Posterior vena cava (tissue), 2 donors: ENCODE measurements at regions not wholly inside any gene's neighbourhood (a gene's known extent, or its start where the extent isn't known, plus 50 kb on each side); places are given as distances from the start of the nearest gene placed in this dataset.
"Not testable (repeated sequence)": the region's sequence is repeated elsewhere in the genome, so short reads cannot be mapped to it uniquely, and the experiment has no call there.

Experiments
- DNase-seq: peaks from one replicate; pipeline ENCODE4 v3.0.0-alpha.2; 2020; ENCODE audit warnings: low spot score
- intact Hi-C, 2 donors: fragments of 100-400 bp; cut with DNase I; formaldehyde crosslinking; loops; one replicate each; pipeline versions ENCODE4 v1.14.1 to v1.14.2; 2022 to 2023
- donor health status: DM: yes; HTN: yes; CAD: no.
- donor health status: DM: yes; HTN: yes; CAD: no.

DNA sequence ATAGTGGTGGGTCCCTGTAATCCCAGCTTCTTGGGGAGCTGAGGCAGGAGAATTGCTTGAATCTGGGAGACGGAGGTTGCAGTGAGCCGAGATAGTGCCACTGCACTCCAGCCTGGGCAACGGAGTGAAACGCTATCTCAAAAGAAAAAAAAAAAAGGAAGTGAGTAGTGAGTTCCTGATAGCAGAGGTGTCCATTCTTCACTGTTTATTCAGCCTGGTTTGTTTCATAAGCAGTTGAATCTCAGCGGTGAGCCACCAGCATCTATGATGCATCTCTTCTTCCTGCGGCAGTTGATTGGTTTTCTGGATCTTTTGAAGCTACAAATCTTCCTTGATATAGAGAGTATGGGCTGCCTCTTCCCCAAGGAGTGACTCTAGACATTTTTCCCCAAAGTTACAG lies 316.1 kb upstream of the MTPN start:
- DNase-seq, result no peak
- intact Hi-C loops, result no loop called here

DNA sequence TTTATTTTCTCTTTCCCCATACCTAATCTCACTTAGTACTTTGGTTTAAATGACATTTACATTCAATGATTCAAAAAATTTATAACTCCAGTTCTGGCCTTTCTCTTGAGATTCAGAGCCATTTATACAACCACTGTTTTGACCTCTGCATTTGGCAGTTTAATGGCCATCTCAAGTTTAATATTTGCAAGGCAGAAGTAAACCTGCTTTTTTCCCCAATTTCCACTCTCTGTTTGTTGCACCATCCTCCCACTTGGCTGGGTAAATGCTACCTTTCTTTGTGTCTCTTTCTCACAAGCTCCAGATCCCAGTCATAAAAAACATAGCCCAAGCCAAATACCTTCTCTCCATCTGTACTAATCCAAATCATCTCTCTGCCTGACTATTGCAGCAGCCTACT lies 315.2 kb upstream of the MTPN start:
- DNase-seq, result no peak
- intact Hi-C loops, result no loop called here

DNA sequence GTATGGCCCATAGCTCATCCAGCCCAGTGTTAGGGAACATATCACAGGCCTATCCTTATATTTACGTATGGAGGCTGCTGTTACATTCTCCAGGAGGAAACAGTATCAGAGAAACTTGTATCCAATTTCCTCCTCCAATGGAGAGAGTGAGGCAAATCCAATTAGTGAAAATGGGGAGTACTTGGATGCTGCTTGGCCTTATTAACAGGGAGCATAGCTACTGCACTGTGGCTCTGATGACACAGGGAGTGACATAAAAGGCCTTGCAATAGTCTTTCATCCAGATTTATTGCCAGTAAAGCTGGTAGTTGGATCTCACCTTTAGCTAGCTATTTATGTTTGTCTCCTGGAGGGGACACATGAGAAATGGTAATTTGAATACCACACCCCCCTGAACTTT lies 313.2 kb upstream of the MTPN start:
- intact Hi-C loops, result no loop called here
- no peak for DNase-seq

DNA sequence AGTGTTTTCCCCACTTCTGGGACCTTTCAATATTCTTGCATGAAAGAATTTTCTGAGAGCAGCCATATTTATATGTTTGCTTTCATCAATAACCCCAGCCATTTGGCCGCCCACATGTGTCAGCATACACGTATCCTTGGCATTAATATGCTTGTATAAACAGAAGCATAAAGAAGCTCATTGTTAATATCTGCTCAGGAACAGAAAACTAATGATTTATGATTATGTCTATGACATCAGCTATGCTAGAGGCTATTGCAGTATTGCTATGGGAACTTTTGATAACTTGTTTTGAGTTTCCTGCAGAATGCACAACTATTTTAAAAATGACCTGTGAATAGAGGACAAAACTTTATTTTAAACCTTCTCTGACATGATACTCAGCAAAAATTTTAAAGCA lies 300.9 kb upstream of the MTPN start:
- no peak for DNase-seq
- intact Hi-C loops, result no loop called here

DNA sequence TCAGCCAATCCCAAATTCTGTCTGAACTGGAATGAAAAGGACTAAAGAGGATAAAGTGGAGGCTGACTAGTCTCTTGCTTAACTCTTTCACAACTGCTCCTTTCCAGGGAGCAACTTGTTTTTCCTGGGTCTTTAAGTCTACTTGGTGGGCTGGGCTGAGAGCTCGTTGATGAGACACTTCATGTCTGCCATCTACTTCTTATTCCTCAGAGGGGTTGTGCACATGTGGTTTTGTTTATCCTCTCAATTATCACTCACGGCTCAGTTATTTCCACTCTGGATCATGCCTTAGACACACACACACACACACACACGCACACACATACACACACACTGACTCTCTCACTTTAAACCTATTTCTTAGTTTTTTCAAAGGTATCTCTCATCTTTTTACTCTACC lies 298.6 kb upstream of the MTPN start:
- DNase-seq, result no peak
- intact Hi-C loops, result no loop called here

DNA sequence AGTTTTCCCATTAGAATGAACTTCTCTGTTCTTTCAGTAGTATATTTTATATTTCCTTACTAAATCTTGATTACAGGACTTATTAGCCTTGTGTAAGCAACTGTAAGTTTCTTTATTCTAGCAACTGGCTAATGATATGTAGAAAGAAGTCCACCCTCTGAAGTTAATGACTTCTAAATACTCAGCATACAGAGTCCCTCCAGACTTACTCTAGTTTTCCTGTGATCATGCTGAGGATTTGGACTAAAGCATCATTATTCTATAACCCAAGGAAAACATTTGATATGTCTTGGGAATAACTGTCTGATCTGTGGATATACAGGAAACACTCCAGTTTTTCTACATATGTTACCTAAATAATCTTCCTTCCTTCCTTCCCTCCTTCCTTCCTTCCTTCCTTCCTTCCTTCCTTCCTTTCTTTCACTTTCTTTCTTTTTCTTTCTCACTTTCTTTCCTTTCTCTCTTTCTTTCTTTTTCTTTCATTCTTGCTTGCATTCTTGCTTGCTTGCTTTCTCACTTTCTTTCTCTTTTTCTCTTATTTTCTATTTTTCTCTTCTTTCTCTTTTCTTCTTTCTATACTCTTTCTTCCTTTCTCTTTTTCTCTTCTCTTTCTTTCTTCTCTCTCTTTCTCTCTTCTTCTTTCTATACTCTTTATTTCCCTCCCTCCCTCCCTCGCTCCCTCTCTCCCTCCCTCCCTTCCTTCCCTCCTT lies 297.6 kb upstream of the MTPN start:
- intact Hi-C loops, result no loop called here
- no peak for DNase-seq

DNA sequence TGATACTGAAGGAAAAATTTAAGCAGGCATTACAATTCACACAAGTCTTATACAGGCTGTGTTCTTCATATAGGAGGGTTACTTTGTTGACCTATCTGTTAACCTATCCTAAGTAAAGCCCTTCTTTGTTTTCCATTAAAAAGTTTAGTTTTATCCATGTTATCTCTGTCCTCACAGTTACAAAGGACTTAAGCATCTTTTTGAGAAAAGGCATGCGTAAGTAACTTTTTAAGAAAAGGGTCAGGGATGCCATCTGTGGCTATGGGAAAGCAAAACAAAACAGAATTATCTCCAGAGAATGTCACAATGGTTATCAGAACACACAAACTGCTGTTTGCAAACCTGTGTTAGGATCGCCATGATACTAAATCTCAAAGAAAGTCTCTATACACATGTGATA lies 295.8 kb upstream of the MTPN start:
- DNase-seq, result no peak
- intact Hi-C loops, result no loop called here

DNA sequence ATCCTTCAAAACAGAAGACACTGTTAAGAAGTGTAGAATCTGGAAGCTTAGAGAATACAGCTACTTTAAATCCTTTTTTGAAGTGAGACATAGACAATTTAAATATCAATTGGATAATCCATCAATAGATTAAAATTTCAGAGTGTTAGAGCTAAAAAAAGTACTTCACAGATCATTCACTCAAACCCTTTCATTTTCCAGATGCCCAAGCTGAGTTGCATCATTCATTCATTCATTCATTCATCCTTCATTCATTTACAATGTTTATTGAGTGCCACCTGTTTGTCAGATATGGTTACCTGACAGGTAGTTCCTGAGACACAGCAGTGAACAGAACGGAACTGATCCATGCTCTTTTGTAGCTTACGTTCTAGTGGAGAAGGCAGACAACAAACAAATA lies 290.7 kb upstream of the MTPN start:
- DNase-seq, result no peak
- intact Hi-C loops, result no loop called here

DNA sequence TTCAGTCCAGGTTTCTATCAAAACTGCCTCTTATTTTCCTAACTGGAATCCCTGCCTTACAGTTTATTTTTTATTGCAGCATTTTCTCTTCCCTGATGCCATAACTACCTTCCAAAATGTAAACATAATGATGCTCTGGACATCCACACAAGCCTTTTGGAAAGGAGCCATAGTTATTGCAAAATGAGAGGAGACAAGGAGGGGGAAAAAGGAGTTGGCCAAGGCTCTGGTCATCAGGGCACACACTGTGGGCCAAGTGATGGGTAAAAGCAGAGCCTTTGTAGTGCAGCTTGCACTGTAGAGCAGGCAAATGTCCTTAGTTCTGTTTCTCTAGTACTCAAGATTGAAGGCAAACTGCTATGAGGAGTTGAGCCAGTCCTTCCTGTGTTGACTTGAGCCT lies 289.3 kb upstream of the MTPN start:
- DNase-seq, result no peak
- intact Hi-C loops, result no loop called here

DNA sequence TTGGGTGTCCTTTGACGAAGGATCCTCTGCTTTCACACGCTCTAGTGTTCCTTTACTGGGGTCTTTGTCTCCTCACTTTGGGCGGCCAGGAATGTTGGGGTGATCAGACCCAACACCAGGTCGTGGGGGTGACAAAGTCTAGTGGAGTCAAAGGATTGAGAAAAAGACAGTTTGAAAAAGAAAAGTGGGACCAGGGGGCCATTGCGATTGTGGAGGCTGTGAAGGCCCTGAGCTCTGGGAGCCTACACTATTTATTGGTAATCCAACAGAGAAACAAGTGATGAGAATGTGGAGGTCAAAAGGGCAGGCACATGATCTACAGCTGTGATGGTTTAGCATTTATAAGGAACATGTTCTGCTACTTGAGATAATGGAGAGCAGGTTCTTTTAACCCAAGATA lies 287.1 kb upstream of the MTPN start:
- not testable (repeated sequence) for DNase-seq

DNA sequence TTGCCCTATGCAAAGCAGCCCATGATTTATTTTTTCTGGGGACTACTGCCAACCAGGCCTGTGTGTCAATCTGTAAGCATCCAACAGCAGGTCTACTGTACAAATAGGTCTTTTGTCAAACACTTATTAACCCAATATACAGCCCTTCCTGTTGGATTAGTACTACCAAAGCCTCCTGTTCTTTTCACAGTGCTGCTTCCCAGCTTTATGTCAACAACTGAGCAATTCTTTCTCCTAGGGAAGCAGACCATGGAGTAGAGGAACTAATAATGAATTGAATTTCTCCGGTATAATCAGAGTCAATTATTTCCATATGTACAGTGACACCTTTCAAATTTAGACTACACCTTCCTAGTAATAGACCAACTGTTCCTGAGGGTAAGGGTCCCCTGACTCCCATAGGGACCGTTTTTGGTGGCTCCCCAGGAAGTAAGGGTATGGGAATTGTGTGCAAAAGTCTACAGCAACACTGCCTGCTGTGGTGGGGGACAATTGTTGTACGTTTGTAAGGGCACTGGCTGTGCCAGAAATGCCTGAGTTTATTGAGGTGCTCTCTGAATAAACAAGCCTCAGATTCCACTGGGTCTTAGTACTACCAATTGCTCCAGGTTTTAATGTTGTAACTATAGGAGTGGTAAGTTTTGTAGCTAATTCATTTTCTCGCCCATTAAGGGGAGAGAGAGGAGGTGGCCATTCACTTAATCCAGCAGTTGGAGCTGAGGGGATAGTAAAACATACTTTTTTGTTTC lies 286.1 kb upstream of the MTPN start:
- intact Hi-C loops, DNase-seq: not testable (repeated sequence)

More for the DNA sequence above, 287.1 kb upstream of the MTPN start:
- intact Hi-C loops, result not testable (repeated sequence)

DNA sequence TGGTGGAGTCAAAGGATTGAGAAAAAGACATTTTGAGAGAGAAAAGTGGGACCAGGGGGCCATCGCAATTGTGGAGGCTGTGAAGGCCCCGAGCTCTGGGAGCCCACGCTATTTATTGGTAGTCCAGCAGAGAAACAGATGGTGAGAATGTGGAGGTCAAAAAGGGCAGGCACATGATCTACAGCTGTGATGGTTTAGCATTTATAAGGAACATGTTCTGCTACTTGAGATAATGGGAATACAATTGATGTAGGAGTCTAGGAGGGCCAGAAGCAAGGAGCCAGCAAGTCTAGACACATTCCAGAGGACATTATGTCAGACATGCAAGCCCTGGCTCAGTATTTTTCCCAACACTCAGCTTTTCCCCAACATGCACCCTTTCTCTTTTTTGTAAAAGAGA lies 283.4 kb upstream of the MTPN start:
- DNase-seq, intact Hi-C loops: not testable (repeated sequence)

DNA sequence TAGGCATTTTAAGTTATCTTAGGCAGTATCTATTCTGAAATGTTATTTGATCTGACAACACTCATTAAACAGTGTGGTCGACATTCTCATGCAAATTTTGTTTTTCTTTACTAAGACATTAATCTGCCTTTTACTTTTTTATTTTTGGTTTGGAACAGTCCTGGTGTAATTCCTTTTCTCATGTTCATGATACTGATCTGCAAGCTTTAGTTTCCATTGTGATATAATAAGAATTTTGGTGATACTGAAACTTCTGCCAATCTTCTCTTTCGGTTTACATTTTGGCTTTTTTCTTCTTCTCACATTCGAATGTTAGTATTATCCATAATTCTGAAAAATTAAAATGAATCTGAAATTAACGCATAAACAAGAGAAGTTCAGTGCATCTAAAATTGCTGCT lies 281.9 kb upstream of the MTPN start:
- intact Hi-C loops, result no loop called here
- DNase-seq, result no peak

DNA sequence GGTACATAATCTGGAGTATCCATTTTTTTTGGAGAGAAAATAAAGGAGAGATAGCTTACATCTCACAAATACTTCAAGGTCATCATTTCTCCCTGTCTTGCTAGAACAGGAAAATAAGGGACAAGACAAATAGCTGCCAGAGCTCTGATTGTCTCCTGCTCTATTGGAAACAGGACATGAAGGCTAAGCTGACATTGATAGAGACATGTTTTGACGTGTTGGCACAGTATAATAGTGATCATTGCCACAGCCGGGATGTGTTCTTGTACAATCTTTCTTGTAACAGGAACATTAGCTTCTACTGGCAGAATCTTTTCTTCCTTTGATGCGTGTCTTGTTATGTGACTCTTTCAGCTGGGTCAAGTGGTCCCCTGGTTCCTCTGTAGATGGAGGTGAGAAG lies 279.3 kb upstream of the MTPN start:
- no peak for DNase-seq
- intact Hi-C loops, result no loop called here

DNA sequence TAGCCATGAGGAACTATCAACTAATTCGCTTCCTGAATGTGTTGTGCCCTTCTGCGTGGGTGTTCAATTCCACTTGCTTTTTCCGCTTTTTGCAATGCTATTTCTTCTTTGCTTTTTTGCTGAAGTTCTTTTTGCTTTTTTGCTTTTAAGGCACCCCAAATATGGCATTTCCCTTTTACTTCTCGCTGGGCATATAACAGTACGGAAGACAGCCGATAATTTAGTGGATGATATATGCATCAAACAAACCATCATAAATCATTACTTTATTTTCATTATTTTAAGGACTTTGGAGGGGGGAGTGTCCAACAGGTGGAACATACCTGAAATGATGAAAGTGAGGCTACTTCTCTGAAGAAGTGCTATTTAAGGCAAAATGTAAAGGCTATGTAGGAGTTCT lies 277.0 kb upstream of the MTPN start:
- intact Hi-C loops, result no loop called here
- DNase-seq, result no peak

DNA sequence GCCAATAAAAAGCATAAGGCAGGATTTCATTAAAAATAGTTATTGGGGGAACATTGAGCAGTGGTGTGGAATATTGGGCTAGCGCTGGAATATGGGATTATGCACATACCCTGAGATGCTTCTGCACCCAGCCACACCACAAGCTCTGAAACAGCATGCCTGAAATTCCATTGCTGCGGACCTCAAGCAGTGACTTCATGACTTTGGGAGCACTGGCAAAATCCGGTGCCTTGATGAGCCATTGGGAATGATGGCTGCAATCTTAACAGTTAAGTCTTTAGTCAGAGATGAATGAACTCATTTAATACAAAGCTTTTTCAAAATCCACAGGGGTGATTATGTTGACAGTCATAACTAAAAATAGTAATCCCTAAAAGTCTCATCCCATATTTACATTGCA lies 274.7 kb upstream of the MTPN start:
- intact Hi-C loops, result no loop called here
- DNase-seq, result no peak

DNA sequence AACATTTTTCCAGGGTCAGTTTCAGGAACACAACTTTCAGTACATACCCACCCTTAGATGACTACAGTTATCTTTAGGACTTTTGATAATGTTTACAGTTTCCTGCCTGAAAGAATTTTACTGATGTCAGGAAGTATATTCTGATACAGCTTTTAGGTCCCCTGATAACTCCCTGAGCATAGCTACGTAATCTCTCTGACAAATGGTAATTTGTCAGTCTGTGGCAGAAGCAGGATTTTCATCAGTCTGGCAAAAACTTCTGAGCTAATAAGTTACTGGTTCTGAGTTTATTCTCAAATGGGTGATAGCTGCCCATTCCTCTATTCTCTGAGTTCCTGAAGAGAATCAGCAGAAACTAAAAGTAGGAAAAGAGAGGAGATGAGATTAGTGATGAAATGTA lies 270.1 kb upstream of the MTPN start:
- intact Hi-C loops, result no loop called here
- no peak for DNase-seq

DNA sequence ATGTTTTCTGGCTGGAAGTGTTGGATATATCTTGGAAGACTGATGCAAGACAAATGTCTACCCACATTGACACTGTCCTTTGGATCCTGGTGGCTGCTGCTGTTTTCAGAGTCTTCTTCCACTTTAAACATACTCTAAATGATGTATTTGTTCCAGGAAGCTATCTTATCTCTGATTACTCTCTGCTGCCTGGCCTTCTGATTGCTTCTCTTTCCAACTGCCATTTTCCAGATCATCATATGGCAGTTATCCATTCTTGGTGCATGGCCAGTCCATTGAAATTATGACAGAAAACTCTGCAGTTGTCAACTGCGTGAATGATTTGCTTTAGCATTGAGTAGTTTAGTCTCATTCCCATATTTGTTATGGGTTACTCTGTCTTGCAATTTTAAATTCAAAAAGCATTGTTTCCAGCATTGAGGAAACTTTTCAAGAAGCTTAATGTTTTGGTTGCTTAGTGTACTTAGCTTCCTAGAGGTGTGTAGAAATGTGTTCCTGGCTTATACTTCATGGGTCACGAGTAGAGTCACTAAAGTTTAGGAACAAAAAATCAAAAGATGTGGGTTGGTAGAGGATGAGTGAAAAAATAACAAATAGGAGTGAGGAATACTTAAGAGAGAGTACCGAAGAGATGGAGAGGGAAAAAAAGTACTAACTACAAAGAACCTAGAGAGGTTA lies 268.3 kb upstream of the MTPN start:
- DNase-seq, result no peak
- intact Hi-C loops, result no loop called here

DNA sequence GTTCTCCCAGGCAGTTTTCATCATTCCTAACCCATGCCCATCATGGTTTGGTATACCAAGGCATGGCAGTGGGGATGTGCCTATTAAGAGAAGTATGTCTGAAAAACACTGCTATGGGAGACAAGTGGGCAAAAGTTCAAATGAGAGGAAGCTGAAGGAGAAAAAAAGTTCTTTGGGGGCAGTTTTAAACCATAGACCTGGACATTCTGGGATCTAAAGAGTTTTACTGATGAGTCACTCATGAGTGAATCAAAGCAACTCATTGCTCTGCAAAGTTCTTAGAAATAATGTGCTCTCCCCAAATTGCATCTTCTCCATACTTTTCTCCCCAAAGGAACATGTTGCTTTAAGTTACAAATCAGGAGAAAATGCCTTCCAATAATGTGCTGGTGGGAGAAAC lies 256.9 kb upstream of the MTPN start:
- DNase-seq, result no peak
- intact Hi-C loops, result no loop called here

DNA sequence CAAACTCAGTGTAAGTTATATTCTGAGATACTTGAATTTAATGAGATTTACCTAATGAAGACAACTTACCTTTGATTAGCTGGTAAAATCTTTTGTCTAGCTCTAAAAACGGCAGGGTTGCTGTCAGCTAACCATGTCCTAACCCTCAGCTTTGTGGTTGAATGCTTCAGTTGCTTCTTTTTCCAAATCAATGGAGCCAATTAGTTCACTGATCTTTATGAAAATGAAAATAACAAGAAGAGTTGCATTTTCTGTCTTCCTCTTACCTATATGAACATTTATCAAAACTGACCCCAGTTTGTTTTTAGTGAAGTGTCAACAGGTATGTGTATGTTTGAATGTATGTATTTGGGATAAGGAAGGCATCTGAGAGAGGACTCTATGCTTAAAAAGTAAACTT lies 253.1 kb upstream of the MTPN start:
- intact Hi-C loops, result no loop called here
- no peak for DNase-seq

DNA sequence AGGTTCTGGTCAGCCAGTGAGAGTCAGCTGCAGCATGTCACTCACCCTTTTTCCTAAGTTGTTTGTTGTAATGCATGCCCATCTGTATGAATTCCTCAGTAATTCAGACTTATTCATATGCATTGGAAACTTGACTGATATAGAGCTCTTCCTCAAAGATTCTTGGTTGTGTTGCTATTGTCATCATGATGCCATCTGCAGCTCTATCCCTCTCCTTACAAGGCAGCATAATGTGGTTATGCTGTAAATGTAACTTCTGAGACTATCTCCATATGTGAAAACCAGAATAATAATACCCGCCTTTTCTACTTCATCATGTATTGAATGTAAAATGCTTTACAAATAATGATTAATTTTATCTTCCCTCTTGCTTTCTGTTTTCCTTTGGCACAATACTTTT lies 252.6 kb upstream of the MTPN start:
- intact Hi-C loops, result no loop called here
- DNase-seq, result no peak
